ENCODE measurements at regions not wholly inside any gene's neighbourhood (a gene's known extent, or its start where the extent isn't known, plus 50 kb on each side); places are given as distances from the start of the nearest gene placed in this dataset.

GRCh38 chr10:90407131-90407530, 450.7 kb downstream of the HTR7 start:
- Histone ChIP-seq H3K36me3 (no peaks in the 10 kb centered on the region), H3K27me3 (no peaks in the 10 kb centered on the region), H3K27ac (no peak overlapping the region), H3K4me1 (no peaks in the 10 kb centered on the region), H3K4me3 (no peak overlapping the region), H3K9me3 (peaks cover 0 to 4% (median 0%) of the 10 kb centered on the region in 4 donors)
- no peak for DNase-seq
- WGBS, 2 donors: 42 to 67% methylated on average over 3 of the region's 3 CpGs
- TF ChIP-seq POLR2AphosphoS5 (IDR thresholded peaks at IDR 0.05) (no peak), POLR2A (IDR thresholded peaks at IDR 0.05) (no peak), CTCF (IDR thresholded peaks at IDR 0.05) (no peak), EP300 (IDR thresholded peaks at IDR 0.05) (no peak)
- intact Hi-C loops (cut with DNase I): no loop called here

GRCh38 chr10:90407851-90408250, 450.0 kb downstream of the HTR7 start:
- TF ChIP-seq EP300 (IDR thresholded peaks at IDR 0.05) (no peak), CTCF (IDR thresholded peaks at IDR 0.05) (no peak), POLR2AphosphoS5 (IDR thresholded peaks at IDR 0.05) (no peak), POLR2A (IDR thresholded peaks at IDR 0.05) (no peak)
- intact Hi-C loops (cut with DNase I): no loop called here
- Histone ChIP-seq H3K27ac (no peak overlapping the region), H3K4me3 (no peak overlapping the region), H3K4me1 (no peaks in the 10 kb centered on the region), H3K27me3 (no peaks in the 10 kb centered on the region), H3K9me3 (peaks cover 0 to 4% (median 0%) of the 10 kb centered on the region in 4 donors), H3K36me3 (no peaks in the 10 kb centered on the region)
- no peak for DNase-seq
- WGBS, 2 donors: 45 to 98% methylated on average over 2 of the region's 2 CpGs

GRCh38 chr10:90412582-90412981, 445.3 kb downstream of the HTR7 start:
- Histone ChIP-seq H3K36me3 (no peaks in the 10 kb centered on the region), H3K27me3 (no peaks in the 10 kb centered on the region), H3K4me1 (no peaks in the 10 kb centered on the region), H3K4me3 (no peak overlapping the region), H3K9me3 (peaks cover 0 to 4% (median 0%) of the 10 kb centered on the region in 4 donors), H3K27ac (no peak overlapping the region)
- DNase-seq: no peak
- intact Hi-C loops (cut with DNase I): no loop called here
- TF ChIP-seq POLR2A (IDR thresholded peaks at IDR 0.05) (no peak), POLR2AphosphoS5 (IDR thresholded peaks at IDR 0.05) (no peak), CTCF (IDR thresholded peaks at IDR 0.05) (no peak), EP300 (IDR thresholded peaks at IDR 0.05) (no peak)

GRCh38 chr10:90413196-90413595, 444.6 kb downstream of the HTR7 start:
- 58 to 59% methylated on average over 3 of the region's 3 CpGs for WGBS, 2 donors

More at GRCh38 chr10:90413196-90413595, 444.6 kb downstream of the HTR7 start:
- no peaks in the 10 kb centered on the region for H3K27me3 ChIP-seq
- no peaks in the 10 kb centered on the region for H3K36me3 ChIP-seq
- no peaks in the 10 kb centered on the region for H3K4me1 ChIP-seq
- no peak overlapping the region for H3K27ac ChIP-seq
- H3K9me3 ChIP-seq: peaks cover 0 to 4% (median 0%) of the 10 kb centered on the region in 4 donors
- H3K4me3 ChIP-seq: no peak overlapping the region
- intact Hi-C loops (cut with DNase I): no loop called here
- no peak for TF ChIP-seq POLR2A (IDR thresholded peaks at IDR 0.05)
- TF ChIP-seq EP300 (IDR thresholded peaks at IDR 0.05): no peak
- no peak for TF ChIP-seq CTCF (IDR thresholded peaks at IDR 0.05)
- no peak for TF ChIP-seq POLR2AphosphoS5 (IDR thresholded peaks at IDR 0.05)
- no peak for DNase-seq

Data from sigmoid colon (tissue), 6 donors.